IPS-15b (cell line): ENCODE measurements at regions not wholly inside any gene's neighbourhood (a gene's known extent, or its start where the extent isn't known, plus 50 kb on each side); places are given as distances from the start of the nearest gene placed in this dataset.

Experiments used
- H3K27me3 ChIP-seq: one replicate; pipeline ENCODE4 v1.6.1; 2013; ENCODE audit warnings: low read length; ENCODE audit not compliant: control insufficient read depth, insufficient read depth
- H3K36me3 ChIP-seq: one replicate; pipeline ENCODE4 v1.6.1; 2013; ENCODE audit warnings: low read length; ENCODE audit not compliant: control insufficient read depth, insufficient read depth
- H3K4me1 ChIP-seq: one replicate; pipeline ENCODE4 v1.6.1; 2013; ENCODE audit warnings: mild to moderate bottlenecking, low read length; ENCODE audit not compliant: control insufficient read depth, insufficient read depth
- H3K4me3 ChIP-seq: one replicate; pipeline ENCODE4 v1.5.1; 2013; ENCODE audit warnings: low read depth, low read length
- H3K9ac ChIP-seq: one replicate; pipeline ENCODE4 v1.6.1; 2013; ENCODE audit warnings: low read depth, mild to moderate bottlenecking, low read length
- H3K9me3 ChIP-seq: one replicate; pipeline ENCODE4 v1.6.1; 2013; ENCODE audit warnings: mild to moderate bottlenecking, low read length; ENCODE audit not compliant: control insufficient read depth, insufficient read depth

GRCh38 chr10:10490581-10490980, 527.1 kb upstream of the CELF2 start:
- no peaks in the 10 kb centered on the region for H3K36me3 ChIP-seq
- H3K27me3 ChIP-seq, result no peaks in the 10 kb centered on the region
- no peak overlapping the region for H3K9ac ChIP-seq
- H3K4me1 ChIP-seq, result no peaks in the 10 kb centered on the region
- no peaks in the 10 kb centered on the region for H3K9me3 ChIP-seq
- H3K4me3 ChIP-seq, result no peak overlapping the region

DNA sequence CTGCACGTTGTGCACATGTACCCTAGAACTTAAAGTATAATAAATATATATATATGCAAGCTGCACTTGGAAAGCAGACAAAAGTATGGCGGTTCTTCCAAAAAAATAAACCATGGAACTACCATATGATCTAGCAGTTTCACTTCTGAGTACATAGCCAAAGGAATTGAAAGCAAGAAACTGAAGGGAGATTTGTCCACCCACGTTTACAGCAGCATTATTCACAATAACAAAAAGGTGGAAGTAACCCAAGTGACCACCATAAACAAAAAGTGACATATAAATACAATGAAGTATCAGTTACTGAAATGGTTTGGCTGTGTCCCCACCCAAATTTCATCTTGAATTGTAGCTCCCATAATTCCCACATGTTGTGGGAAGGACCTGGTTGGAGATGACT, 525.3 kb upstream of the CELF2 start:
- Histone ChIP-seq H3K9ac (no peak overlapping the region), H3K9me3 (no peaks in the 10 kb centered on the region), H3K4me1 (no peaks in the 10 kb centered on the region), H3K27me3 (no peaks in the 10 kb centered on the region), H3K4me3 (no peak overlapping the region), H3K36me3 (no peaks in the 10 kb centered on the region)

DNA sequence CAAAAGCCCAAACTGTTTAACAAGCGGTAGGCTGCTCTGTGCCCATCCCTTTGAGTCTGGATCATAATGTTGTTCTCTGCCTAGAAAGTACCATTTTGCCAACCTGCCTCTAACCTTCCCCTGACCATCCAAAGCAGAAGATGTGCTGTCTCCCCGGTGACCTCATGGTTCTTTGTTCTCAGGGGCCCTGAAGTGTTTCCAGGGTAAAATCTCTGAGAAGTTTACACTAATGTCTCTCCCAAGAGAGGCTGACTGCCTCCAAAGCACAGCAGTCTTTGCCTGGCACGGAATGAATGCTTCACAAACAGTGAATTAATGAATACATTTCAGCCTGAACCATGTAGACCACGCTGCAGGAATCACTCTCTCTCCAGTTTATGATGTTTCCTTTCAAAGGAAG, 523.8 kb upstream of the CELF2 start:
- Histone ChIP-seq H3K4me1 (no peaks in the 10 kb centered on the region), H3K27me3 (no peaks in the 10 kb centered on the region), H3K4me3 (no peak overlapping the region), H3K9me3 (no peaks in the 10 kb centered on the region), H3K9ac (no peak overlapping the region), H3K36me3 (no peaks in the 10 kb centered on the region)

DNA sequence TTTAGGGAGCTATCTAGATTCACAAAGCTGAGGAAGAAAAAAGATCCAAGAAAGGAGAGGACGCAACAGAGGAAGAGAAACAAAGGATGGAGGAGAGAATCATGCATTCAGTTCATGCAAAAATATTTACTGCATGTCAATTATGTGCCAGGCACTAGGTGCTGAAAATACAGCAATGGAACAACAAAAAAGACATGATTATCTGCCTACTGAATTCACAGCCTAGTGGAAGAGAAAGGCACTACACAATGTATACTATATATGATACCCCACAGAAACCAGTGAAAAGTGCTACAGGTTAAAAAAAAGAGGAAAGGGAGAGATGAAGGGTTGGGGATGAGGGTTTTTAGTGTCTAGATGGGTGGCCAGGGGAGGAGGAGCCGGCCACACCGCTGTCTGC, 520.4 kb upstream of the CELF2 start:
- H3K4me1 ChIP-seq, result no peaks in the 10 kb centered on the region
- H3K36me3 ChIP-seq, result no peaks in the 10 kb centered on the region
- H3K9me3 ChIP-seq, result no peaks in the 10 kb centered on the region
- H3K27me3 ChIP-seq, result no peaks in the 10 kb centered on the region
- H3K4me3 ChIP-seq, result no peak overlapping the region
- H3K9ac ChIP-seq, result no peak overlapping the region

- Histone ChIP-seq H3K4me3 (no peak overlapping the region), H3K9me3 (no peaks in the 10 kb centered on the region), H3K4me1 (no peaks in the 10 kb centered on the region), H3K27me3 (no peaks in the 10 kb centered on the region), H3K9ac (no peak overlapping the region), H3K36me3 (no peaks in the 10 kb centered on the region)
Measured at GRCh38 chr10:10498781-10499180, 518.9 kb upstream of the CELF2 start.

GRCh38 chr10:10499839-10500238, 517.8 kb upstream of the CELF2 start:
- H3K4me1 ChIP-seq, result no peaks in the 10 kb centered on the region
- H3K9me3 ChIP-seq, result no peaks in the 10 kb centered on the region
- no peak overlapping the region for H3K4me3 ChIP-seq
- no peak overlapping the region for H3K9ac ChIP-seq
- no peaks in the 10 kb centered on the region for H3K36me3 ChIP-seq
- no peaks in the 10 kb centered on the region for H3K27me3 ChIP-seq

DNA sequence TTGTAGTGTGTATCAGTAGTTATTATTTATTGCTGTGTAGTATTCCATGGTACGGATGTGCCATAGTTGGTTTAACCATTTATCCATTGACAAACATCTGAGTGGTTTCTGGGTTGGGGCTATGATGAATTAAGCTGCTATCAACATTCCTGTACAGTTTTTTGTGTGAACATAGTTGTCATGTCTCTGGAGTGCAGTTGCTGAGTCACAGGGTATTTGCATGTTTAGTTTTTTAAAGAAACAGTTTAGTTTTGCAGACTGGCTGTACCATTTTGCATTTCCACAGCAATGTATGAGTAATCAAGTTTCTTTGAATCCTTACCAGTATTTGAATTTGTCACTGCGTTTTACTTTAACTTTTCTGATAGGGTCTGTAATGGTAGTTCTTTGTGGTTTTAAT, 516.7 kb upstream of the CELF2 start:
- Histone ChIP-seq H3K4me1 (no peaks in the 10 kb centered on the region), H3K4me3 (no peak overlapping the region), H3K9me3 (no peaks in the 10 kb centered on the region), H3K27me3 (no peaks in the 10 kb centered on the region), H3K9ac (no peak overlapping the region), H3K36me3 (no peaks in the 10 kb centered on the region)

- H3K9ac ChIP-seq, result no peak overlapping the region
- no peaks in the 10 kb centered on the region for H3K9me3 ChIP-seq
- no peaks in the 10 kb centered on the region for H3K36me3 ChIP-seq
- no peaks in the 10 kb centered on the region for H3K4me1 ChIP-seq
- no peak overlapping the region for H3K4me3 ChIP-seq
- H3K27me3 ChIP-seq, result no peaks in the 10 kb centered on the region
Measured at GRCh38 chr10:10503772-10504171, 513.9 kb upstream of the CELF2 start.

- Histone ChIP-seq H3K36me3 (no peaks in the 10 kb centered on the region), H3K9me3 (no peaks in the 10 kb centered on the region), H3K27me3 (no peaks in the 10 kb centered on the region), H3K4me3 (no peak overlapping the region), H3K4me1 (no peaks in the 10 kb centered on the region), H3K9ac (no peak overlapping the region)
Measured at GRCh38 chr10:10508211-10508610, 509.5 kb upstream of the CELF2 start.

- Histone ChIP-seq H3K9ac (no peak overlapping the region), H3K36me3 (no peaks in the 10 kb centered on the region), H3K27me3 (no peaks in the 10 kb centered on the region), H3K4me3 (no peak overlapping the region), H3K9me3 (no peaks in the 10 kb centered on the region), H3K4me1 (no peaks in the 10 kb centered on the region)
Measured at GRCh38 chr10:10510179-10510578, 507.5 kb upstream of the CELF2 start.

DNA sequence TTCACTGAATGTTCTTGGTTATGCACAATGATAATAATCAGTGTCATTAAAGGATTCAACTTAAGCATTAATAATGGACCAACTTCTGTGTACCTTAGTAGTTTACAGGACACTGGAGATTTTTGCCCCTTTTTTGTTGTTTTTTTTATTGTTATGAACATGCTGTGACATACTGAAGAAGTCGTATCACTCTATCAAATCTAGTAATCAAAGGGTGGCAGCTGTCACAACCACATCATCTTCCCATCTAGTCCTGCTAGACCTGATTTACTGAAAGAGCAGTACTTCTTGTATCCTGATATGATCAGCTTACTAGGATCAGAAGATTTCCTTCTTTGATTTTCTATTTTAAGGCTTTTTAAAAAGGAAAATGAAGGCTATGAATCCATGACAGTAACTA, 504.6 kb upstream of the CELF2 start:
- H3K4me1 ChIP-seq, result no peaks in the 10 kb centered on the region
- H3K9ac ChIP-seq, result no peak overlapping the region
- H3K9me3 ChIP-seq, result no peaks in the 10 kb centered on the region
- no peak overlapping the region for H3K4me3 ChIP-seq
- H3K27me3 ChIP-seq, result no peaks in the 10 kb centered on the region
- no peaks in the 10 kb centered on the region for H3K36me3 ChIP-seq

DNA sequence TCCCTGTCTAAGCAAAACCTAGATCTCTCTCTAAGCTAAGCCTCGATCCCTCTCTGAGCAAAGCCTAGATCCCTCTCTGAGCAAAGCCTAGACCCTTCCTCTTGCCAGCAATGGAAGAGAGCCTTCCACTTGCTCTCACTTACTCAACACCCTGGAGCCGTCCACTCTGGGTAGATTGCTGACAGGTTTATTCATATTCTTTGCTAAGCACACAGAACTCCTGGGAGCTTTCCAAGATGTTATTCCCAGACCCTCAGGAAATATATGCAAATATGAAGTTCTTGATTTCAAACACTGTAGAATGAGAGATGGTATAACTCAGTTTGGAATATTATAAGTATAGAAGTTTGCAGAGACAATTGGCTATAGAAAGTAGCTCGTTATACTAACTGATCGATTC, 503.8 kb upstream of the CELF2 start:
- H3K4me1 ChIP-seq, result no peaks in the 10 kb centered on the region
- H3K4me3 ChIP-seq, result no peak overlapping the region
- no peaks in the 10 kb centered on the region for H3K9me3 ChIP-seq
- no peaks in the 10 kb centered on the region for H3K27me3 ChIP-seq
- no peaks in the 10 kb centered on the region for H3K36me3 ChIP-seq
- H3K9ac ChIP-seq, result no peak overlapping the region

DNA sequence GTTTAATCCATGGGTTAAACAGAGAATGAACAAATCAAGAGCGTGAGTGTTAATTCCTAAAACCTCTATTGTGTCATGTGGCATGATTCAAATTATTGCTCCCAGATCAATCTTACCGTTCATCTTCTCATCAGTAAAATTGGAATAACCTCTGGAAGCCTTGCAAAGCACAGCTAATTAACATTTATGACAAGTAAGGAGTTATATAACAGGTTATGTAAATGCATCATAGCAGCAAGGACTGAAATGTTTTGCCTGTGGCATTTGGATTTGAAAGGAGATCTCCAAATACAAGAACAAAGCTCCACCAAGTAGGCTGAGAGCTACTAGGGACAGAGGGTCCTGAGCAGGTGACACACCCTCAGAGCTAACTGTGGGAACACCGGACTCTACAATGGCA, 502.9 kb upstream of the CELF2 start:
- no peaks in the 10 kb centered on the region for H3K36me3 ChIP-seq
- no peaks in the 10 kb centered on the region for H3K9me3 ChIP-seq
- no peak overlapping the region for H3K9ac ChIP-seq
- no peak overlapping the region for H3K4me3 ChIP-seq
- H3K4me1 ChIP-seq, result no peaks in the 10 kb centered on the region
- no peaks in the 10 kb centered on the region for H3K27me3 ChIP-seq
